ENCODE measurements at regions not wholly inside any gene's neighbourhood (a gene's known extent, or its start where the extent isn't known, plus 50 kb on each side); places are given as distances from the start of the nearest gene placed in this dataset.
A peak's percentile ranks its signal among the peaks of the same experiment; 100 is the strongest.

DNA sequence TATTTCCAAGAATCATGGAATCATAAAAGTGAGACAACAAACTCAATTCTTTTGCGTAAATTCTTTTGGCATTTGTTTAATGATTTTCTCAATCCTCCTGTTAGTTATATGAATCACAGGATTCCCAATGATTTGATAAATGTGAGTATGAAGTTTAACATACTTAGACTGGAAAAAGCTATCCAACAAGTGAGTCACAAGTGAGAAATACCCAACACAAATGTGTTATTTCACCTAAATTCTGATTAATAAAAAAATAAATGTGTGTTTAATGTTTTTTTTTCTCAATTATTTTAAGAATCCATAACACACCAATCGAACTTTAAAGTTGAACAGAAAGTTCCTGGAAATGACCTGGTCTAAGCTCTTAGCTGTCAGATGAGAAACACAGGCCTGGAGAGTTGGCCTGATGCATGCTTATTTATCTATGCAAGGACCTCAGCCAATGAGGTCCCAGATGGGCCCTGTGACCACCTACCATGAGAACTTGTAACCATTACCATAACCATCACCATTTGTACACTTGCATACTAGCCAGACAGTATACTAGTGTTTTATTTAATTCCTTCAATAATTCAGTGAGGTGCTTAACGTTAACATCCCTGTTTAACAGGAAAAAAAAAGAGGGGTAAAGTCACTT lies 386.7 kb downstream of the SPRY1 start:
- TF ChIP-seq, protein P1, sequence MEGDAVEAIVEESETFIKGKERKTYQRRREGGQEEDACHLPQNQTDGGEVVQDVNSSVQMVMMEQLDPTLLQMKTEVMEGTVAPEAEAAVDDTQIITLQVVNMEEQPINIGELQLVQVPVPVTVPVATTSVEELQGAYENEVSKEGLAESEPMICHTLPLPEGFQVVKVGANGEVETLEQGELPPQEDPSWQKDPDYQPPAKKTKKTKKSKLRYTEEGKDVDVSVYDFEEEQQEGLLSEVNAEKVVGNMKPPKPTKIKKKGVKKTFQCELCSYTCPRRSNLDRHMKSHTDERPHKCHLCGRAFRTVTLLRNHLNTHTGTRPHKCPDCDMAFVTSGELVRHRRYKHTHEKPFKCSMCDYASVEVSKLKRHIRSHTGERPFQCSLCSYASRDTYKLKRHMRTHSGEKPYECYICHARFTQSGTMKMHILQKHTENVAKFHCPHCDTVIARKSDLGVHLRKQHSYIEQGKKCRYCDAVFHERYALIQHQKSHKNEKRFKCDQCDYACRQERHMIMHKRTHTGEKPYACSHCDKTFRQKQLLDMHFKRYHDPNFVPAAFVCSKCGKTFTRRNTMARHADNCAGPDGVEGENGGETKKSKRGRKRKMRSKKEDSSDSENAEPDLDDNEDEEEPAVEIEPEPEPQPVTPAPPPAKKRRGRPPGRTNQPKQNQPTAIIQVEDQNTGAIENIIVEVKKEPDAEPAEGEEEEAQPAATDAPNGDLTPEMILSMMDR (IDR thresholded peaks at IDR 0.05), result no peak
- TF ChIP-seq POLR2A (IDR thresholded peaks at IDR 0.05), result no peak
- TF ChIP-seq POLR2AphosphoS5 (IDR thresholded peaks at IDR 0.05), result peak in 1 of 4 donors; percentile 32
- TF ChIP-seq EP300 (IDR thresholded peaks at IDR 0.05), result no peak

Data from sigmoid colon (tissue), 4 donors.